GM19328 (cell line): ENCODE measurements at regions not wholly inside any gene's neighbourhood (a gene's known extent, or its start where the extent isn't known, plus 50 kb on each side); places are given as distances from the start of the nearest gene placed in this dataset.
"Not testable (repeated sequence)": the region's sequence is repeated elsewhere in the genome, so short reads cannot be mapped to it uniquely, and the experiment has no call there.

Experiments
- ATAC-seq: cut with Tn5 transposase; IDR thresholded peaks from one replicate; pipeline ENCODE4 v1.9.1; 2021; ENCODE audit warnings: mild to moderate bottlenecking, moderate library complexity; ENCODE audit not compliant: unreplicated experiment

DNA sequence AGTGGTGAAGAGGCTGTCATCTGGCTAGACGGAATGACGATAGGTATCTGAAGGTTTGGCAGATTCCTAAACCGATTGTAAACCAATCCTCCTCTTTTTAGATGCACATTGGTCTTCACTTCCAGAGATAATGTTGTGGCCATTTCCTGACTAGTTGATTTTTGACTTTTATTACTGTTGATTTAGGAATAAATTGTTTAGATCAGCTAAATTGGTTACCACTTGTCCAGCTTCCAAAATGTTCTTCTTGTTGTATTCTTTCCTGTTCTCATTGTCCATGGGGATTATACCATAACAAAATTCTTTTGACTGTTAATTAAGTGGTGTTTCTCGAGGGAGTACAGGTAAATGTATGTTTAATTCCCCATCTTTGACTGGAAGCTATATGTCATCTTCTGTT lies 119.7 kb downstream of the MACROH2A1 start:
- ATAC-seq: no peak

DNA sequence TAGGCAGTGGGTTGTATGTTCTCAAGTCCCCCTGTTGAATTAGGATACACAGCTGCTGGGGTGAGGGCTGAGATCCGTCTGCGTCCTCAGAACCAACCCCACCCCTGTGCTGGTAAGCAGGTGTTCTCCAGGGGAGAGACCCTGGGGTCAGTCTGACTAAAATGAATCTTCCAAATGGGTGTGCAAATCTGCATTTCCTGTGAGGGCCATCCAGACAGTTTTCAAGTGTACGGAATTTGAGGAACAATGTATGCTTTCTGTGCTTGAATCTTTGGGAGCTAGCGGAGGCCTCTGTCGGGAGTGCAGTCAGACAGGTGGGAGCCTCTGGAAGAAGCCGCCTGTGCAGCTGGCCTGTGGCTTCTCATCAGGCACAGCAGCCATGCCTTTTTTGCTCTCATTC lies 122.9 kb downstream of the MACROH2A1 start:
- no peak for ATAC-seq

DNA sequence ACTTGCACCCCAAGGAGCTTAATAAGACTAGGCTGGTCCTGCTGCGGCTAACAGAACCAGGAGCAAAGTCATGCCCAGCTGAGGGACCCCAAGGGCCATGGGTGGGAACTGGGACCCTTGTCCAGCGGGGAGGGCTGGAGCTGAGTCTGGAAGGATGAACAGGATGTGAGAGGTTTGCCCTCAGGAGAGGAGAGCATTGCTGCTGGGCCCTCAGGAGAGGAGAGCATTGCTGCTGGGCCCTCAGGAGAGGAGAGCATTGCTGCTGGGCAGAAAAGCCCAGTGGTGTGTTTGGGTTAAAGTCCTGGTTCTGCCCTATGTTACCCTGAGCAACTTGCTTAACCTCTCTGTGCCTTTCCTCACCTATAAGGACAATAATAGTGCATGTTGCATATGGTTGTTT lies 125.8 kb downstream of the MACROH2A1 start:
- no peak for ATAC-seq

DNA sequence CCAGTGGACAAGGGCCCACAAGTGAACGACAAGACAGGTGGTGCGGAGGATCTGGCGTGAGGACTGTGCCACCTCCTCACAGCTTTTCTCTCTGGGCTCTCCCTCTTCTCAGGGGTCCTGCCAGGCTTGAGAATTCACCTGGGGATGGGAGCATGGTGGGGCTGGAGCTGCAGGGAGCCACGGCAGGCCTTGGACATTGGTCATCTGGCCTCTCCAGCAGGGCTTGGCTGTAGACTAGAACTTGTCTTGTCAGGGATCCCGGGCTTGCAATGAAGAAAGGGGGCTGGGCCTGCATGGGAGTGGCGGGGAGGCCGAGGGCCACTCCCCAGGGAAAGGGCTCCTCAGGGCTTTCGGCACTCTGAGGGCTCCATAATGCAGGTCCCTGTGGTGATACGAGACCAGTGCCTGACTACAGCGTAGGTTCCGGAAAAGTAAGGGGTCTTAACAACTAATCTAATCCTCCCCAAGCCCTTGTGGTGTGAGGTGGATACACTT lies 126.7 kb downstream of the MACROH2A1 start:
- no peak for ATAC-seq

DNA sequence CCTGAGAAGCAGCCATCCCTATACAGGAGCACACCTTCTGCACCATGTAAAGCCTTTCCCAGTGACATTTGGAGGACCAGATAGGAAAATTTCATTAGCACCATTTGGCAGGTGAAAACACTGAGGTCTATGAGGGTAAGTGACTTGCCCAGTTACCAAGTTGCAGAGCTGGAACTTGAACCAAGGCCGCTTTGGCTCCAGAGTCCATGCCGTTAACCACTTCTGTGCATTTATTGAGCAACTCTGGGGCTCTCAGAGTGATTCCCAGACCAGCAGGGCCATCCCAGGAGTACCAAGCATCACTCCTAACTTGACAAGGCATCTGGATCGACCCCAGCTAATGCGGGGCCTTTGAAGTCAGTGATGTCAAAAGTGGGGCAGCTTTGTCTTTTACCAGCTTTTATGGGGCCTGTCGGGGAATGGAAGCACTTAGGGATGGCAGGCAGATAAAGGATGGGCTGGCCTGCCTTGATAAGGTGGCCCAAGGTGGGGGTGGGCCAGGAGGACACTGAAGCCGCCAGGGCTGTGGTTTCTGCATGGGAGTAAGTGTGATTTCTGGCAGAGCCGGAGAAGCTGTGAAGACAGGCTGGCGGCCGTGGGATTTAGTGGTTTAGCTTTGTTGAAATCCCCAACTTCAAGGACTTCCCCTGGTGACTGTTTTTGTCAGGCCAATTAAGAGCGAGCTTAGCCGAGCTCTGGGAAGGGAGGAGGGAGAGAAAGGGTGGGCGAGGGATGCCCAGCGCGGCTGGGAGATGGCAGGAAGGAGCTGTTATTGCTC lies 127.3 kb downstream of the MACROH2A1 start:
- ATAC-seq: no peak

DNA sequence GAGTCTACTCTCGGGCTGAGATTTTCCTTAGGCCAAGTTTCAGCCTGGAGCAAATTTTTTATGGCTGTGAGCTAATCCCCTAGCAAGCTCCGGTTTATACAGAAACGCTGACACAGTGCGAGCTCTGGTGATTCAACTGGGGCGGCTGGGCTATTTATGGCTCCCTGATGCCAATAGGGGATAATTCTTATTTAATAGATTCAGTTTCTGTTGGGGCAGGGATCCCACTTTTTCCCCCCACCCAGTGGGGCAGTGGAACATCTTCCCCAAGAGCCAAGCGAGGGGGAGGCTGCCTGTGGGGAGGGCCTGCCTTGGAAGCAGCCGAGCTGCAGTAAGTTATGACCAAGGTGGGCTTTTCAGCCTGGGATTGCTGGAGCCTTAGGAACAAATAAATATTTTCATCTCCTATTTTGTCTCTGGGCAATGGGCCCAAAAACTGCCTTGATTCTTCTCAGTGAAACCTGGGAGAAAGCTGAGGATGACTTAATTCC lies 129.1 kb downstream of the MACROH2A1 start:
- ATAC-seq: no peak

DNA sequence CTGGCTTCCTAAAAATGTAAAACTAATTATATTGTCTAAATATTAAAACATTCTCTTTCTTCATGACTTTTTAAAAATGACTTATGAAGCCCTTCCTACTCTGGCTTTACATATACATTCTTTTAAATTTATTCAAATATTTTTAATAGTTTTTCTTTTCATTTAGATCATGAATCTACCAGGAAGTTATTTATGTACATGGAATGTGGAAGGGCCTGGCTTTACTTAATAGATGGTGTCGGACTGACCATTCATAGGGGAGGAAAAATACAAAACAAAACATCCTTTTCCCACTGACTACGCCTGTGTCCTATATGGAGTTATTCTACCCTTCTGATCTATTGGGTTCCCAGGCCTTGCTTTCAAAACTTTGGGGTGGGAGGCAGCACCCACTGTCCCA lies 129.8 kb downstream of the MACROH2A1 start:
- no peak for ATAC-seq

DNA sequence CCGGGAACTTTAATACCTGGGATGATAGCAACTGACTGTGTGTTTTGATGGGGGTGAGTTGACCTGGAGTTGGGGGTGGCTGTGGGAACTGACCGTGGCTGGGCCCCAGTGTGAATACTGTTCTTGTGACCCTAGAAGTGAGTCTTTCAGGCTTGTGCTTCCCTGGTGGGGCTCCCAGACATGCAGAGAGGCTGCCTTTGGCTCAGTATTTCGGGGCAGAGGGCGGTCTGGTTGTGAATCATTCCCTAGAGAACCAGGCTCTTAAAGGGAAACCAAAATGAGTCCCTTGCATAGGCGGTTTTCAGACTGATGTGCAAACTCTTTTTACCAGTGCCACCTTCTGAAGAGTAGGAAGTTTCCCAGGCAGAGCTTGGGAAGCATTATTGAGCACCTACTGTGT lies 132.1 kb downstream of the MACROH2A1 start:
- ATAC-seq: no peak

DNA sequence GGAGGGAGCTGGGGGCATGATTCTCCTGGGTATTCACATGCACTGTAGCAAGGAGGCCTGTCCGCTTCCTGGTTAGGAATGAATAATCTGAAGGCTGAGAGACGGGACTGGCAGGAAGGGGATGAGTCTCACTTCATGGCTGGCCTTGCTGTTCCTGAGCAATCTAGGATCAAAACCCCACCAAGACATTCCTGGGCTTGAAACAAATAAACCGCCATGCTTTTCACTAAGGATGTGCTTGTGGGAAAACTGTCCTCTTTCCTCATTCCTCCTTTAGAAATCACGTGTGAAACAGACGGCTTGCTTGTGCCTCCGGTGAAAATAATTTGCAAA lies 132.8 kb downstream of the MACROH2A1 start:
- ATAC-seq: no peak

DNA sequence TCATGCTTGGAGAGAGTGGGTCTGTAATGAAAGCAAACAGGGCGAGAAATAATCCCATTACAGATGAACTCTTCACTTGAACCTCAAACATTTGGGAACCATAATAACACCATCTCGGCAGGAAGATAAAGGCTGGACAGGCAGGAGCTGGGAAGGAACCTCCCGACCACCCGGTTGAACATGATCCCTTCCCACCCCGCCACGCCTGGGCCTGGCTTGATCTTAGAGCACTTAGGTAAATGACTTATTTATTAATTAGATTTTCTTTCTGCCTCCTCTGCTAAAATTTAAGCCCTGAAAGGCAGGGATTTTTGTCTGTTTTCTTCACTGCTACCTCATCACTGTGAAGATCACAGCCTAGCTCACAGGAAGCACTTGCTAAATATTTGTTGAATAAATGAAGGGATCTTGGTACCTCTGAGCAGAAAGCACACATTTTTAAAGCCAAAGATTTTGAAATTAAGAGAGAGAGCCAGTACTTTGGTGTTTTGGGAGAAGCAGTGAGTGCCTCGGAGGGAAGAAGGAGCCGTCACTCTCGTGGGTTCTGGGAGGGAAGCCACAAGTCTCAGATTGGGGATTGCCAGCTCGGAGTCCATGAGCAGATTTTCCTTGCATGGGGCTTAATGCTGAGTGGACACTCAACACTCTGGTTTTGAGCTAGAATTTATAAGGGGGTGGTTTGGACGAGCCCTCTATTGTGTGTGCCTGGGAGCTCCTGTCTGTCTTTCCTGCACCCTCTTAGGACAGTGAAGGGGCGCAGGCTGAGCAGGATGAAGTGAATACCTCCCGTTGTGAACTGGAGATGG lies 133.3 kb downstream of the MACROH2A1 start:
- ATAC-seq: no peak

DNA sequence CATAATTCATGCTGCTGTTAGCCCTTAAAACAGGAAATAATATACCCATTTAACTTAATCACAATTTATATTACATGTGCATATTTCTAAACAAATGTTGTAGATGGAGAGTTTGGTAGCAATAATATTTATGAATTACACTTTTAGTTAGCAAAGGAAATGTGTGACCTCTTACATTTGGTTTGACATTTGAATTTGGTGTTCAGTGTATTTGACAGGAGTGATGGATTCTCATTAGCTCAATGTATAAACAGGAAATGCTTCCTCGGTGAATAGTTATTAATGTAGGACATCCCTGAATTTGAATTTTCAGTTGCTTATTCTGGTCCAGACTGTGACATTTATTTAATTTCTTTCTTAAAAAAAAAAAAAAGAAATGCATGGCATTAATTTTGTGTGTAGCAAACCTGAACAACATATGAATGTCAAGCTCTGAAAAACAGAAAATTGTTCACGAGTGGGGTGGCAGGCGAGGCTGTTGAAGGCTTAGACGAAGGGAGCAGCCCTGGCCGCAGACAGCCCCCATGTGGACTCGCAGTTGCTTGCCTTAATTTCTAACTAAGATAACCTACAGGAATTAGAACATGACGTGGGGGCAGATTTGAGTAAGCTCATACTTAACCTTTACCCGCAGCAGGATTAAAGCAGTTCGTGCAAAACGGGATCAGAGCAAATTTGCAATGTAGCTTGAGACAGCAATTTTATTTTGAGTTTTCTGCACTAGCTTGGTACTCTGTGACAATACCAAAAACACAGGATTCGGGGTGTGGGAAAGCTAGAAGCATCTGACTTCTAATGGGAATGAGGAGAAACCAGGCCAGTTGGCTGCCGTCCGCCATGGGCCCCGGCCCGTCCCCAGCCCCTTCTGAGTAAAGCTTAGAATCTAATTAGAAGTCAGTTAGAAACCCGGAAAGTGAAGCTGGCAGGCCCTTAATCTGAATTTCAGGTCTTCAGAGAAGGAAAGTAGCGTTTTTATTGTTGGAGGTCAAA lies 134.3 kb downstream of the MACROH2A1 start:
- ATAC-seq: no peak

DNA sequence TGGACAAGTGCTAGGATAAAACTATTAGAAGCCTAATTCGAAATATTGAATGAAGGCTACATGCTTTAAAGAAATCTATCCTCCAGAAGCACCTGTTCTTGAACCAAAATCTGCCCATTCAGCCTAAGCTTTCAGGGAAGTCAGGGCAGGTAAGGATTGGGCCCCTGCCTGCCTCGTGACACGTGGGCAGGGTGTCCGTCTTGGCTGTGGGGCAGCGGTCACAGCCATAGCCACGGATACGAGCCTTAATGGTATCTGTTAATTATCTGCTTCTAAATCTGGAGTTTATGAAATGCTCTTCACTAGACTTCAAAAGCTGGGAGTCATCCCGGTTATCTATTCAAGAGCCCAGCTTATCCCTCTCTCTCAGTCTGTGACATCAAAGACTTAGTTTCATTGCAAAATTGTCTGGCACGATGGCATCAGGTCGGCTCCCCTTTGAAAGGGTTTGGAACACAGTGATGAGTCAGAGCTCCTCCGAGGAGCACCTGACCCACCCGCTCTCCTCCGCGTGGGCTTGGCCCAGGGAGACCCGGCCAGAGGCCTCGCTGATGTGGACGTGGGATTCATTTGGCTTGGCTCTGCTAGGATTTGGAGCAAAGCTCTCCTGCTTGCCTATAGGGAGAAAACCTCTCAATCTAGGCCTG lies 135.9 kb downstream of the MACROH2A1 start:
- no peak for ATAC-seq

DNA sequence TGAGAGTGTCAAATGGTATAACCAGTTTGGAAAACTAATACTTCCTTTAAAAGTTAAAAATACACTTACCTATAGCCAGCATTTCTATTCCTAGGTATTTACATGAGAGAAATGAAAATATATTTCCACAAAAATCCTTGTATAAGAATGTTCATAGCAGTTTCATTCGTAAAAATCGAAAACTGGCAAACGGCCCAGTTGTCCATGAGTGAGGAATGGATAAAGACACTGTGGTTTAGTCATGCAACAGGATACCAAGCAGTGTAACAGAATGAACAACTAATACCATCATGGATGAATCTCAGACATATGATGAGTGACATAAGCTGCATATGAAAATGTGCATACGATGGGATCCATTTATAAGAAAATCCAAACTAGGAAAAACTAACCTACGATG lies 136.7 kb downstream of the MACROH2A1 start:
- no peak for ATAC-seq

DNA sequence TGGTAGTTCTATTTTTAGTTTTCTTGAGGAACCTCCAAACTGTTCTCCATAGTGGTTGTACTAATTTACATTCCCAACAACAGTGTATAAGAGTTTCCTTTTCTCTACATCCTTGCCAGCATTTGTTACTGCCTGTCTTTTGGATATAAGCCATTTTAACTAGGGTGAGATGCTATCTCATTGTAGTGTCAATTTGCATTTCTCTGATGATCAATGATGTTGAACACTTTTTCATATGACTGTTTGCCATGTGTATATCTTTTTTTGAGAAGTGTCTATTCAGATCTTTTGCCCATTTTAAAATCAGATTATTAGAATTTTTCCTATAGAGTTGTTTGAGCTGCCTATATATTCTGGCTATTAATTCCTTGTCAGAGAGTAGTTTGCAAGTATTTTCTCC lies 138.9 kb downstream of the MACROH2A1 start:
- ATAC-seq: not testable (repeated sequence)

DNA sequence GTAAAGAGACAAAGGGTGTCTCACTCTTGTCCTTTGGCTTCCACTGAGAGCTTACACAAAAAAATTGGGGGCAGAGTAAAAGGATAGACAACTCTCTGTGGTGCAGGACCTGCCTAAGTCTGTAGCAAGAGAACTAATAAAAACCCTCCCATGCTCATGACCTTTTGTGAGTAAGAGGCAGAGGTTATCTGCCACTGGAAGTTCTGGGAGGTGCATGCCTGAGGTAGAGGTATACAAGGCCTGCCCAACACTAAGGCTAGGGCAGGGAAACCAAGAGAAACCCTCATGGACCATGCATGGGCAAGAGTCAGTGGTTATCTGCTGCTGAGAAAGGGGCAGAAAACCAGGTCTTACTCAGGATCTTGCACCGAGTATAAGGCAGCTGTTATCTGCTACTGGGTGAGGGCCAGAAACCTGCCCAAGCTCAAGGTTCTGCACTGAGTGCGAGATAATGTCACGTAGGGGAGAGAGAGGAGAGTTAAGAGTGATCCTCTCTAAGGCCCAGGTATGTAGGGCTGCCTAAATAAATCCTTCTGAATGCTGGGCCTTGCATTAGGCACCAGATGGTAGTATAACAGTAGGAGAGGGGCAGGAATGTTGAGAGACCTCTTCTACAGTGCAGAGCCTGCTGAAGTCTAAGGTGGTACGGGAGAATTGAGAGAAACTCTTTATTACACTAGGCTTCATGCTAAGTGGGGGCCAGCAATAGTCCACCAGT lies 143.4 kb downstream of the MACROH2A1 start:
- ATAC-seq: no peak

DNA sequence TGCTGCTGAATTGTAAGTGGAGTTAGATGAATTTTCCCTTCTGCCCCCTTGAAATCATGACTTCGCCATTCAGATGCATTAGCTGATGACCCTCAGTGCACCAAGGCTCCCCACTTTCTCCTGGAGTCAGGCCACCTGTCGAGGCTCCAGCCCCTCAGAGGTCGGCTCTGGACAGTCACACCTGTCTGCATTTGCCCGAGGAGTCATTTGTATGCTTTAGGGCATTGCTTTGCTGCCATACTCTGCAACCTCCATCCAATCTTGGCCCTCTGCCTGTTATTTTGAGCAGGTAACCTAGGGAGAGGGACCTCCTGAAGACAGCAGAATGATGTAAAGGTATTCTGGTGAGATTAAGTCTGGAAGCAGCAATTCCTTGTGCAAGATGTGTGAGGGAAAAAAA lies 144.8 kb downstream of the MACROH2A1 start:
- no peak for ATAC-seq

DNA sequence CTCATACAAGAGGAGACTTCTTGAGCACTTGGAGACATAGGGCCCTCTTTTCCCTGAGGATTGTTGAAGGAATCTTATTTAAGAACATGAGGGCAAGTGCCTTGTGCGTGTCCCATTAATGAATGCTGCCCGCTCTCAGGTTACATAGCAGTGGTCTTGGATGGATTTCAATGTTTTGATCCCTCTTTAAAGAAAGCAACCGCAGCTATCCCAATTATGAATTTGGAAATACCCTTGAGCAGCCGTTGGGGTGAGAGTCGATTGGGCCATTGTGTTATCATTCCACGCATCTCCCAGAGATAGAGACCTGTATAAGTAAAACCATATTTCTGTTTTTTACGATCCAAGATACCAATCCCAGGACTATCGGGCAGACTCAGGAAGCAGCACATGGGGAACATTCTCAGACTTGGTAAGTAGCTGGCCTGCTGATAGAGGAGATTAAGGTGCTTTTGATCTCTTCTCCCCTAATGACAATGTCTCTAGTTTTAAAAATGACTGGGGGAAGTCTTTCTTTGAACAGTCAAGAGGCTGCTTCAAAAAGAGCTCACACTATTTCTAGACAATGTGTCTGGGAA lies 145.3 kb downstream of the MACROH2A1 start:
- ATAC-seq: no peak

DNA sequence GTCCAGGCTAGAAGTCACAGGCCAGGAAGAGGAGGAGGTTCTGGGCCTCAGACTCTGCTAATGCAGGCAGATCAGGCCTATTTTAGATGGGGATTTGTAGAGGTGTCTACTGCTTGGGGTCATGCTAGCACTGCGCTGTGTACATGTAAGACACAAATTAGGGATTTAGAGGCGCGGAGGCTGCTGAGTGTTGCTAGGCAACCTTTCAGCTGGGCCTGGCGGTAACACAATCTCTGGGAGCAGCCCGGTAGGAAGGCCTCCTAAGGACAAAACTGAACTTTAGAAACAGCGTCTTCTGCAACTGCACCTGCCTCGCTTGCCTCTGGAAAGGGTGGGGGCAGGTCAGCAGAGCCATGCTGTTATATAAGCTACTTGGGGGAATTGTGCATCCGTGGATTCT lies 147.9 kb downstream of the MACROH2A1 start:
- ATAC-seq: no peak

DNA sequence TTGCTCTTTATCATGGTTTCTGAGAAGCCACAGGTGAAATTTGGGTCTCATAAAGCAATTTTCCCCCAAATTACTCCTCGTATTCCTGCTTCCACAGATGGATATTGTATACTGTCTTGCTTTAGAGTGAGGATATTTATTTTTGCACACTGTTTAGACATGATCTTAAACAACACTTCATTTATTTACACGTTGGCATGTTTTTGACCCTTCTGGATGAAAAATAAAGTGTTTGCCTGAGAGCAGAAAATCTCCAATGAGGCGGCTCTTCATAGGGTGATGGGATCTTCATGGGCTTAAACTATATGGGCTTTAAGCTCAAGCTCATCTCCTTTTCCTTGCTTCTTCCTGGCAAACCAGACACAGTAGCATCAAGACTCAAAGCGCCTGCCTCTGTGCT lies 148.4 kb downstream of the MACROH2A1 start:
- ATAC-seq: no peak
